ENCODE measurements at regions not wholly inside any gene's neighbourhood (a gene's known extent, or its start where the extent isn't known, plus 50 kb on each side); places are given as distances from the start of the nearest gene placed in this dataset.
A peak's percentile ranks its signal among the peaks of the same experiment; 100 is the strongest.

- Histone ChIP-seq H3K9me3 (ENCODE audit: control insufficient read depth, low read length) (no peaks in the 10 kb centered on the region), H3K27ac (peak overlapping the region; percentile 63), H2AFZ (no peak overlapping the region), H3K79me2 (no peaks in the 10 kb centered on the region), H3K4me2 (ENCODE audit: low read length) (no peak overlapping the region), H3K9ac (no peak overlapping the region), H3K36me3 (ENCODE audit: control insufficient read depth, insufficient read depth, low read length) (no peaks in the 10 kb centered on the region), H3K27me3 (ENCODE audit: control insufficient read depth, insufficient read depth, low read length) (no peaks in the 10 kb centered on the region), H3K4me3 (ENCODE audit: low read depth, low read length) (no peak overlapping the region), H3K4me1 (no peaks in the 10 kb centered on the region)
- TF ChIP-seq CTCF (IDR thresholded peaks at IDR 0.05), result no peak
These were observed 86.2 kb upstream of the HAAO start for GRCh38 chr2:42878581-42878980.

GRCh38 chr2:42877936-42878335 is 85.6 kb upstream of the HAAO start:
- Histone ChIP-seq H3K27ac (no peak overlapping the region), H2AFZ (no peak overlapping the region), H3K4me2 (ENCODE audit: low read length) (no peak overlapping the region), H3K4me3 (ENCODE audit: low read depth, low read length) (no peak overlapping the region), H3K9me3 (ENCODE audit: control insufficient read depth, low read length) (no peaks in the 10 kb centered on the region), H3K36me3 (ENCODE audit: control insufficient read depth, insufficient read depth, low read length) (no peaks in the 10 kb centered on the region), H3K79me2 (no peaks in the 10 kb centered on the region), H3K4me1 (no peaks in the 10 kb centered on the region), H3K27me3 (ENCODE audit: control insufficient read depth, insufficient read depth, low read length) (no peaks in the 10 kb centered on the region), H3K9ac (no peak overlapping the region)
- TF ChIP-seq CTCF (IDR thresholded peaks at IDR 0.05), result no peak

GRCh38 chr2:42877511-42877910 is 85.1 kb upstream of the HAAO start:
- H3K4me2 ChIP-seq (ENCODE audit: low read length), result no peak overlapping the region
- no peaks in the 10 kb centered on the region for H3K4me1 ChIP-seq
- no peaks in the 10 kb centered on the region for H3K27me3 ChIP-seq (ENCODE audit: control insufficient read depth, insufficient read depth, low read length)
- H2AFZ ChIP-seq, result no peak overlapping the region
- H3K36me3 ChIP-seq (ENCODE audit: control insufficient read depth, insufficient read depth, low read length), result no peaks in the 10 kb centered on the region
- no peak overlapping the region for H3K27ac ChIP-seq
- H3K9me3 ChIP-seq (ENCODE audit: control insufficient read depth, low read length), result no peaks in the 10 kb centered on the region
- no peak overlapping the region for H3K9ac ChIP-seq
- no peak for TF ChIP-seq CTCF (IDR thresholded peaks at IDR 0.05)
- no peaks in the 10 kb centered on the region for H3K79me2 ChIP-seq
- H3K4me3 ChIP-seq (ENCODE audit: low read depth, low read length), result no peak overlapping the region

GRCh38 chr2:42876326-42876751 is 84.0 kb upstream of the HAAO start:
- no peak for TF ChIP-seq CTCF (IDR thresholded peaks at IDR 0.05)
- Histone ChIP-seq H3K27ac (peak overlapping the region; percentile 20), H3K4me3 (ENCODE audit: low read depth, low read length) (no peak overlapping the region), H3K4me2 (ENCODE audit: low read length) (no peak overlapping the region), H3K36me3 (ENCODE audit: control insufficient read depth, insufficient read depth, low read length) (no peaks in the 10 kb centered on the region), H3K9ac (no peak overlapping the region), H3K79me2 (no peaks in the 10 kb centered on the region), H3K9me3 (ENCODE audit: control insufficient read depth, low read length) (no peaks in the 10 kb centered on the region), H2AFZ (no peak overlapping the region), H3K4me1 (no peaks in the 10 kb centered on the region), H3K27me3 (ENCODE audit: control insufficient read depth, insufficient read depth, low read length) (no peaks in the 10 kb centered on the region)

GRCh38 chr2:42875880-42876279 is 83.5 kb upstream of the HAAO start:
- TF ChIP-seq CTCF (IDR thresholded peaks at IDR 0.05), result no peak
- Histone ChIP-seq H3K4me1 (no peaks in the 10 kb centered on the region), H3K9ac (no peak overlapping the region)

More at GRCh38 chr2:42875880-42876279, 83.5 kb upstream of the HAAO start:
- no peak overlapping the region for H2AFZ ChIP-seq
- H3K4me3 ChIP-seq (ENCODE audit: low read depth, low read length), result no peak overlapping the region
- H3K79me2 ChIP-seq, result no peaks in the 10 kb centered on the region
- no peak overlapping the region for H3K4me2 ChIP-seq (ENCODE audit: low read length)
- H3K36me3 ChIP-seq (ENCODE audit: control insufficient read depth, insufficient read depth, low read length), result no peaks in the 10 kb centered on the region
- H3K27me3 ChIP-seq (ENCODE audit: control insufficient read depth, insufficient read depth, low read length), result no peaks in the 10 kb centered on the region
- no peaks in the 10 kb centered on the region for H3K9me3 ChIP-seq (ENCODE audit: control insufficient read depth, low read length)
- H3K27ac ChIP-seq, result peak overlapping the region; percentile 20

All from parathyroid adenoma (tissue), 2 donors.